CD4-positive, CD25-positive, alpha-beta regulatory T cell (primary cell): ENCODE measurements at regions not wholly inside any gene's neighbourhood (a gene's known extent, or its start where the extent isn't known, plus 50 kb on each side); places are given as distances from the start of the nearest gene placed in this dataset.

Experiments used
- ATAC-seq, 2 donors: fragments of 150-1000 bp; cut with Tn5 transposase; one replicate each; pipeline ENCODE4 v1.10.0; 2021; ENCODE audit warnings: low read depth in 2 of 2, moderate number of reproducible peaks in 2 of 2, moderate library complexity in 1 of 2
- DNase-seq, 3 donors: peaks; one replicate each; pipeline versions ENCODE4 v3.0.0 to v3.0.0-alpha.2; 2012 to 2022; ENCODE audit warnings: mixed read lengths in 1 of 3
- H3K27ac ChIP-seq: one replicate; pipeline ENCODE4 v1.7.0; 2013; ENCODE audit warnings: mild to moderate bottlenecking, low read length; ENCODE audit not compliant: insufficient read depth, poor library complexity, severe bottlenecking
- H3K27me3 ChIP-seq: one replicate; pipeline ENCODE4 v1.7.0; 2013; ENCODE audit warnings: low read length; ENCODE audit not compliant: control insufficient read depth, insufficient read depth
- H3K36me3 ChIP-seq: one replicate; pipeline ENCODE4 v1.7.0; 2013; ENCODE audit warnings: mild to moderate bottlenecking, low read length, moderate library complexity; ENCODE audit not compliant: control insufficient read depth, insufficient read depth
- H3K4me1 ChIP-seq: 2 replicates; pipeline ENCODE4 v1.7.0; 2013; ENCODE audit warnings: mild to moderate bottlenecking, low read length; ENCODE audit not compliant: insufficient read depth, control insufficient read depth, poor library complexity, severe bottlenecking
- H3K4me3 ChIP-seq: one replicate; pipeline ENCODE4 v1.7.0; 2013; ENCODE audit warnings: low read depth, mild to moderate bottlenecking, low read length, moderate library complexity
- H3K9me3 ChIP-seq, 2 experiments: 1 replicate in 1 of 2; 2 replicates in 1 of 2; pipeline ENCODE4 v1.7.0; 2013; ENCODE audit warnings: low read length in 2 of 2, mild to moderate bottlenecking in 1 of 2, moderate library complexity in 1 of 2; ENCODE audit not compliant: control insufficient read depth in 2 of 2
- H3K27ac Mint-ChIP-seq, 3 donors: one replicate each; pipeline ENCODE4 v1.8.0; 2020 to 2022; ENCODE audit warnings: mild to moderate bottlenecking in 3 of 3, mixed read lengths in 3 of 3, moderate library complexity in 2 of 3
- H3K27me3 Mint-ChIP-seq: one replicate; pipeline ENCODE4 v1.8.0; 2022; ENCODE audit warnings: mild to moderate bottlenecking, mixed read lengths
- H3K36me3 Mint-ChIP-seq: one replicate; pipeline ENCODE4 v1.8.0; 2020; ENCODE audit warnings: mixed read lengths
- H3K4me1 Mint-ChIP-seq, 4 donors: one replicate each; pipeline ENCODE4 v1.8.0; 2020 to 2022; ENCODE audit warnings: mixed read lengths in 4 of 4, mild to moderate bottlenecking in 1 of 4
- H3K4me3 Mint-ChIP-seq, 4 donors: one replicate each; pipeline ENCODE4 v1.8.0; 2020 to 2022; ENCODE audit warnings: mild to moderate bottlenecking in 4 of 4, mixed read lengths in 4 of 4, moderate library complexity in 3 of 4
- H3K9me3 Mint-ChIP-seq, 7 donors: one replicate each; pipeline ENCODE4 v1.8.0; 2020 to 2022; ENCODE audit warnings: mixed read lengths in 7 of 7, mild to moderate bottlenecking in 3 of 7, moderate library complexity in 2 of 7

GRCh38 chr3:159850481-159850880 lies 138.2 kb upstream of the IL12A start:
- no peak overlapping the region for H3K27ac Mint-ChIP-seq
- no peak overlapping the region for H3K4me3 Mint-ChIP-seq
- H3K4me1 Mint-ChIP-seq, result no peaks in the 10 kb centered on the region
- peaks cover 0 to 2% (median 0%) of the 10 kb centered on the region in 7 donors for H3K9me3 Mint-ChIP-seq
- Histone ChIP-seq H3K4me1 (no peaks in the 10 kb centered on the region), H3K27ac (no peak overlapping the region), H3K27me3 (peaks cover 8% of the 10 kb centered on the region), H3K9me3 (no peaks in the 10 kb centered on the region), H3K4me3 (no peak overlapping the region), H3K36me3 (no peaks in the 10 kb centered on the region)
- no peaks in the 10 kb centered on the region for H3K36me3 Mint-ChIP-seq
- ATAC-seq (no peak), DNase-seq (no peak)
- H3K27me3 Mint-ChIP-seq, result peaks cover 34% of the 10 kb centered on the region

GRCh38 chr3:159852266-159852665 lies 136.4 kb upstream of the IL12A start:
- no peak for DNase-seq
- H3K4me3 Mint-ChIP-seq, result no peak overlapping the region
- H3K36me3 Mint-ChIP-seq, result no peaks in the 10 kb centered on the region
- H3K4me3 ChIP-seq, result no peak overlapping the region
- H3K27ac ChIP-seq, result no peak overlapping the region
- no peak overlapping the region for H3K27ac Mint-ChIP-seq
- no peak for ATAC-seq
- H3K9me3 Mint-ChIP-seq, result peaks cover 0 to 2% (median 0%) of the 10 kb centered on the region in 7 donors
- H3K27me3 ChIP-seq, result peaks cover 10% of the 10 kb centered on the region
- H3K4me1 ChIP-seq, result no peaks in the 10 kb centered on the region
- H3K36me3 ChIP-seq, result no peaks in the 10 kb centered on the region
- H3K27me3 Mint-ChIP-seq, result peaks cover 48% of the 10 kb centered on the region
- no peaks in the 10 kb centered on the region for H3K9me3 ChIP-seq
- H3K4me1 Mint-ChIP-seq, result no peaks in the 10 kb centered on the region

DNA sequence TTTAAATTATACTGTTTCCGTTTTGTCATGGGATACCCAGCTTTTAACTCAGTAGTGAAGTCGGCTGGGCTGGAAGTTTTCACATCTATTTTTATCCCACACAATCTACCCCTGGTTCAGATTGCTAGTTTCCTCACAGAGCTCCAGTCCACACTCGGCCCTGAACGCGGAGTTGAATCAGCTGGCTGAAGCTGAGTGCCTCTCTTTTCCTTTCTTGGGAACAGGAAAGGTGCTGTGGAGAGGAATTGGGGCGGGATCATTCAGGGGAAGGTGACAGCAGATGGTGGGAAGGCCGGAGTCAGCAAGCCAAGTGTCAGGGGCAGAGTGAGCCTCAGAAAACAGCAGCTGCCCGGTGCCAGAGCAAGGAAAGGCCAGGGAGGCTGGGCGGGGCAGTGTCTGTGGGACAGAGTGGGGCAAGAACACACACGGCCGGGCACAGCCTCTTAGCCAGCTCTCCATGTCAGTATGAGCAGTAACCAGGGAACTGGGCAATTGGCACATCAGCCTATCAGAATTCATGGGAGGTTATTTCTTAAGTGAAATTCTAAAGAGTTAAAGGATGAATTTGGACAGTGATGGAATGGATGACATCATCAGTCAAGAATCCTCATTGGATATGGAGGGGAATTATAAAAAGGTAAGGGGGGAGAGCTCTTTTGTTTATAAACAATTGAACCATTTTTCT lies 135.7 kb upstream of the IL12A start:
- peaks cover 51% of the 10 kb centered on the region for H3K27me3 Mint-ChIP-seq
- Histone ChIP-seq H3K27me3 (peaks cover 10% of the 10 kb centered on the region), H3K27ac (no peak overlapping the region), H3K4me3 (no peak overlapping the region), H3K9me3 (no peaks in the 10 kb centered on the region), H3K4me1 (no peaks in the 10 kb centered on the region), H3K36me3 (no peaks in the 10 kb centered on the region)
- H3K4me1 Mint-ChIP-seq, result no peaks in the 10 kb centered on the region
- ATAC-seq (no peak), DNase-seq (no peak)
- H3K27ac Mint-ChIP-seq, result no peak overlapping the region
- H3K36me3 Mint-ChIP-seq, result no peaks in the 10 kb centered on the region
- H3K9me3 Mint-ChIP-seq, result peaks cover 0 to 2% (median 0%) of the 10 kb centered on the region in 7 donors
- no peak overlapping the region for H3K4me3 Mint-ChIP-seq

DNA sequence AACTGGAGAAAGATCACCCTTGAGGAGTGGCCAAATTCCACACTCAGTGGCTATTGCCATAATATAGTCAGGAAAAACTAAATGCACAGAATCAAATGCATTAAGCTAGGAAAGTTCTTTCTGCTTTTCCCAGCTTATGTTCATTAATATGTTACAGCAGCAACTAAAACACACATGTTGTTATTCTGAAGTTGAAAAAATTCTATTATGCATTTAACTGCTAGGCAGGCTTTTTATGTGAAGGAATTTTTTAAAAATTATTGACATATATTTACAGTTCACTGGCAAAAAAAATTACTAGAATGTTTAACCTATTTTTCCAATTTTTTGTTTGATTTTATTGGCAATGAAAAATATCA lies 135.2 kb upstream of the IL12A start:
- H3K36me3 ChIP-seq, result no peaks in the 10 kb centered on the region

DNA sequence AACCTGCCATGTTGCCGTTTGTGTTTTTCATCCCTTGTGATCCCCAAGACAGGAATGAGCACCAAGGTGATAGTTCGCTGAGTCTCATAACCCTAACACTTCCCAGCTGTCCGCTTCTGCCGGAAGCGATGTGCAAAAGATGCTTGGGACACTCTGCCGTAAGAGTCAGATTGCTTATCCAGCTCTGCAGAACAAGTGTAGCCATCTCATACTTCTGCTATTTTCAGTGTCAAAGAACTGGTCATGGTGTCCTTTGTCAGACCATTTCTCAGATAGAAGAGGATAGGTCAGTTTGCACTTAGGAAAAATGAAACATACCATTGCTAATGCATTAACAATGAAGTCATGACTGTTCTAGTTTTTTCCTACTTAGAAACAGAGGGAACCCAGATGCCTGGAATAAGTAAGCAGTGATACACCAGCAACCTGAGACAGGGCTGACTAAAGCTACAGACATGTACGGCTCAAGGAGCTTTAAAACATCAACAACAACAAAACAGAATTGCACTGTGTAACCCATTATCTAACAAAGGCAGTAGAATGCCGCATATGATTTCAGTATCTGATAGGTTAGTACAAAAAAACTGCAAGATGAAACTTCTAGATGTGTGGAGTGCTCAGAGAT lies 134.0 kb upstream of the IL12A start:
- Mint-ChIP-seq H3K4me1 (no peaks in the 10 kb centered on the region), H3K4me3 (no peak overlapping the region), H3K27ac (no peak overlapping the region), H3K36me3 (no peaks in the 10 kb centered on the region), H3K9me3 (peaks cover 0 to 2% (median 0%) of the 10 kb centered on the region in 7 donors), H3K27me3 (peaks cover 51% of the 10 kb centered on the region)
- no peaks in the 10 kb centered on the region for H3K9me3 ChIP-seq
- ATAC-seq (no peak), DNase-seq (no peak)
- H3K27ac ChIP-seq, result no peak overlapping the region
- H3K27me3 ChIP-seq, result peaks cover 14% of the 10 kb centered on the region
- no peaks in the 10 kb centered on the region for H3K36me3 ChIP-seq
- no peaks in the 10 kb centered on the region for H3K4me1 ChIP-seq
- no peak overlapping the region for H3K4me3 ChIP-seq

More for the DNA sequence above, 135.2 kb upstream of the IL12A start:
- H3K4me3 ChIP-seq, result no peak overlapping the region
- no peaks in the 10 kb centered on the region for H3K4me1 ChIP-seq
- no peak for DNase-seq
- H3K27me3 ChIP-seq, result peaks cover 10% of the 10 kb centered on the region
- peaks cover 0 to 2% (median 0%) of the 10 kb centered on the region in 7 donors for H3K9me3 Mint-ChIP-seq
- no peaks in the 10 kb centered on the region for H3K9me3 ChIP-seq
- no peak overlapping the region for H3K27ac ChIP-seq
- H3K27ac Mint-ChIP-seq, result no peak overlapping the region
- H3K4me3 Mint-ChIP-seq, result no peak overlapping the region
- no peaks in the 10 kb centered on the region for H3K36me3 Mint-ChIP-seq
- no peak for ATAC-seq
- peaks cover 51% of the 10 kb centered on the region for H3K27me3 Mint-ChIP-seq
- no peaks in the 10 kb centered on the region for H3K4me1 Mint-ChIP-seq

DNA sequence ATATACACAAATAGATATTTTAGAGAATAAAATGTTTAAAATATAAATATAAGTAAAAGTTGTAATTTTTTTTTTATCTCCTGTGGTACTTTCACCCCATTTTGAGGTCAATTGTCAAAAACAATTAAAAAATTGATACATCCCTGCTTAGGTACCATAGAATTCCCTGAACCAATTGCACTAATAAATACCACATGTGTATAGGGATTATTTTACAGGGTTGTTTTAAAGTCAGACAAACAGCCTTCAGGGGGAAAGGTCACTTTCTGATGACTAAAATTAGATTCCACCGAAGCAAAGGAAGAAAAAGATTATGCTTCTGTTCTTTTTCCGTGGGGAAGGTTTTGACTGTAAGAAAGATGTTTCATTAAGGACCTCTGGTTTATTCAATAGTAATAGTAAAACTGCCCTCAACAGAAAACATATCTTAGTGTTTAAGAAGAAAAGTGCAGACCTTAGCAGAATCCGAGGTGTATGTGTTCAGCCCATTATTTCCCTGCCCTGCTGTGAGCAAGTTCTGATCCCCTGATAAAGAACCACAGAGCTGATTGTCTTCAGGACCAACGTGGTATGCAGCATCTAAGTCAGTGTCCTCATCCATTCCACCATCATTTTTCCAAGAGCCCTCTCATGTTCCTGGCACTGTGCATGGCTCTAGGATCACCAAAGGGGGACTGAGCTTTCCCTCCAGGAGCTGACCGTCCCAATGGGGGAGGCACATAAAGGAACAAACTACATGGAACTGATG lies 132.9 kb upstream of the IL12A start:
- peaks cover 14% of the 10 kb centered on the region for H3K27me3 ChIP-seq
- Mint-ChIP-seq H3K4me3 (no peak overlapping the region), H3K9me3 (no peaks in the 10 kb centered on the region), H3K27ac (no peak overlapping the region), H3K27me3 (peaks cover 45% of the 10 kb centered on the region), H3K36me3 (no peaks in the 10 kb centered on the region), H3K4me1 (no peaks in the 10 kb centered on the region)
- ATAC-seq (no peak), DNase-seq (no peak)
- no peaks in the 10 kb centered on the region for H3K9me3 ChIP-seq
- H3K36me3 ChIP-seq, result no peaks in the 10 kb centered on the region
- no peak overlapping the region for H3K4me3 ChIP-seq
- H3K4me1 ChIP-seq, result no peaks in the 10 kb centered on the region
- no peak overlapping the region for H3K27ac ChIP-seq

- no peaks in the 10 kb centered on the region for H3K4me1 Mint-ChIP-seq
- no peak overlapping the region for H3K27ac Mint-ChIP-seq
- Histone ChIP-seq H3K36me3 (no peaks in the 10 kb centered on the region), H3K27me3 (peaks cover 14% of the 10 kb centered on the region), H3K4me1 (no peaks in the 10 kb centered on the region), H3K4me3 (no peak overlapping the region), H3K9me3 (no peaks in the 10 kb centered on the region), H3K27ac (no peak overlapping the region)
- ATAC-seq, result no peak
- no peak overlapping the region for H3K4me3 Mint-ChIP-seq
- no peaks in the 10 kb centered on the region for H3K9me3 Mint-ChIP-seq
- H3K27me3 Mint-ChIP-seq, result peaks cover 38% of the 10 kb centered on the region
- H3K36me3 Mint-ChIP-seq, result no peaks in the 10 kb centered on the region
- no peak for DNase-seq
These were observed 132.0 kb upstream of the IL12A start for GRCh38 chr3:159856590-159857104.
